Stomach (tissue), 4 donors: ENCODE measurements at regions not wholly inside any gene's neighbourhood (a gene's known extent, or its start where the extent isn't known, plus 50 kb on each side); places are given as distances from the start of the nearest gene placed in this dataset.

Experiments used
- POLR2A ChIP-seq, 4 donors: fragments of 450-650 bp; IDR thresholded peaks; one replicate each; pipeline ENCODE4 v1.6.1; 2016; ENCODE audit warnings: antibody characterized with exemption in 4 of 4, control low read depth in 2 of 4, mild to moderate bottlenecking in 1 of 4, moderate library complexity in 1 of 4
- POLR2AphosphoS5 ChIP-seq, 3 donors: sonication (generic); formaldehyde crosslinking; IDR thresholded peaks; one replicate each; pipeline ENCODE4 v1.6.1; 2016; ENCODE audit warnings: antibody characterized with exemption in 3 of 3
- TF ChIP-seq, protein P1 (sequence below), 7 experiments: fragments of 450-650 bp in 4 of 7; fragments of 200-600 bp in 3 of 7; sonication (generic) in 3 of 7; IDR thresholded peaks; one replicate each; pipeline ENCODE4 v1.5.1; 2016 to 2019; ENCODE audit warnings: antibody characterized with exemption in 7 of 7, control low read depth in 2 of 7, mild to moderate bottlenecking in 1 of 7

DNA sequence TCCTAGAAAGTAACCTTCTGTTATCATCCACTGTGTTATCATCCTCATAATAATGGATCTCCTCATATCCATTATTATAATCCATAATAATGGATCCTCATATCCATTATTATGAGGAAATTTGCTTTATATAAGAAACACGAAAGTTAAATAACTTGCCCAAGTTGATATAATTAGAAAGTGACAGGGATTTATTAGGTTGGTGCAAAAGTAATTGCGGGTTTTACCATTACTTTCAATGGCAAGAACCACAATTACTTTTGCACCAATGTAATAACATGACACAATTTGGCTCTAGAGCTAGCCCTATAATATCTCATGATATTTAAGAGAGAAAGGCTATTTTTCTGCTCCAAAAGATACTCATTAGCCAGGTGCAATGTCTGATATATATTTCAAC is 275.7 kb upstream of the STXBP5 start:
- TF ChIP-seq POLR2A (IDR thresholded peaks at IDR 0.05): no peak
- TF ChIP-seq, protein P1, sequence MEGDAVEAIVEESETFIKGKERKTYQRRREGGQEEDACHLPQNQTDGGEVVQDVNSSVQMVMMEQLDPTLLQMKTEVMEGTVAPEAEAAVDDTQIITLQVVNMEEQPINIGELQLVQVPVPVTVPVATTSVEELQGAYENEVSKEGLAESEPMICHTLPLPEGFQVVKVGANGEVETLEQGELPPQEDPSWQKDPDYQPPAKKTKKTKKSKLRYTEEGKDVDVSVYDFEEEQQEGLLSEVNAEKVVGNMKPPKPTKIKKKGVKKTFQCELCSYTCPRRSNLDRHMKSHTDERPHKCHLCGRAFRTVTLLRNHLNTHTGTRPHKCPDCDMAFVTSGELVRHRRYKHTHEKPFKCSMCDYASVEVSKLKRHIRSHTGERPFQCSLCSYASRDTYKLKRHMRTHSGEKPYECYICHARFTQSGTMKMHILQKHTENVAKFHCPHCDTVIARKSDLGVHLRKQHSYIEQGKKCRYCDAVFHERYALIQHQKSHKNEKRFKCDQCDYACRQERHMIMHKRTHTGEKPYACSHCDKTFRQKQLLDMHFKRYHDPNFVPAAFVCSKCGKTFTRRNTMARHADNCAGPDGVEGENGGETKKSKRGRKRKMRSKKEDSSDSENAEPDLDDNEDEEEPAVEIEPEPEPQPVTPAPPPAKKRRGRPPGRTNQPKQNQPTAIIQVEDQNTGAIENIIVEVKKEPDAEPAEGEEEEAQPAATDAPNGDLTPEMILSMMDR (IDR thresholded peaks at IDR 0.05): no peak
- TF ChIP-seq POLR2AphosphoS5 (IDR thresholded peaks at IDR 0.05): no peak
